Erythroblast (primary cell): ENCODE measurements at regions not wholly inside any gene's neighbourhood (a gene's known extent, or its start where the extent isn't known, plus 50 kb on each side); places are given as distances from the start of the nearest gene placed in this dataset.

Source experiments
- GATA1 ChIP-seq: IDR thresholded peaks from 2 replicates; pipeline ENCODE4 v1.6.1; 2011; ENCODE audit warnings: low read depth, mild to moderate bottlenecking, control low read depth, low read length, moderate library complexity
- POLR2A ChIP-seq: IDR thresholded peaks from 2 replicates; pipeline ENCODE4 v1.6.1; 2011; ENCODE audit warnings: mild to moderate bottlenecking, low read length

DNA sequence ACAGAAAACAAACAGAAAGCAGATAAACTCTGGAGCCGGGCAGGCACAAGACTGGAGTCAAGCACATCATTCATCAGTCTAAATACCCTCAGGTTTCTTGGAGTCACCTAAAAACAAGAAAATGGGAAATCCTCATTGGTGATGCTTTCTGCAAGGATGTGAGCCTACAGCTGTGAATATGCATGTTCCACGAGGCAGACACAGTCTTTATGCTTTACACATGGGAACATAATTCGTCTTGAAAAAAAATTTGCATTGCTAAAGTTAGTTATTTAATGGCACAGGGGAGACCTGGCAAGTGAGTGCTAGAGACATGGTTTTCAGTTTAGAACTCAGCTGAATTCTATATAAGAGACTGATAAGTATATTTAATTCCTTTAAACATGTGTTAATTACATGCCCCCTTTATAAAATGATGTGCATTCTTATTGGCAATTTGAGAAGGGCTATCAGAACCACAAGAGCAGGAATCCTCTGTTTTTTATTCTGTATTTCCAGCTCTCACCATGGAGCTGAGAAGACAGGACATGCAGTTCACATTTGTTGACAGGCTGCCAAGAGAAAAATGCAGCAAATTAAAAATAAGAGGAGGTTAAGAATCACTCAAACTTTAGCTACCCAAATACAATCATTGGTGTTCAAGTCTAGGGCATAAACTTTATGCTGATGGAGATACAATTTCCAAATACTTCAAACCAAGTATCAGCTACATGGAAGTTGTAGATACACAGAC lies 438.0 kb upstream of the MPDZ start:
- TF ChIP-seq POLR2A (no peak), GATA1 (no peak)
